T-helper 17 cell (primary cell): ENCODE measurements at regions not wholly inside any gene's neighbourhood (a gene's known extent, or its start where the extent isn't known, plus 50 kb on each side); places are given as distances from the start of the nearest gene placed in this dataset.

Source experiments
- ATAC-seq: fragments of 150-1000 bp; cut with Tn5 transposase; 2 replicates; pipeline ENCODE4 v1.10.0; 2021; ENCODE audit warnings: mild to moderate bottlenecking, moderate library complexity
- DNase-seq, 3 donors: peaks; one replicate each; pipeline versions ENCODE4 v3.0.0 to v3.0.0-alpha.2; 2020 to 2021
- H3K9me3 ChIP-seq: one replicate; pipeline ENCODE4 v1.7.0; 2013; ENCODE audit warnings: low read length, mild to moderate bottlenecking; ENCODE audit not compliant: control insufficient read depth, poor library complexity, severe bottlenecking
- H3K27ac Mint-ChIP-seq: one replicate; pipeline ENCODE4 v1.8.0; 2022; ENCODE audit warnings: mild to moderate bottlenecking, moderate library complexity, mixed read lengths
- H3K27me3 Mint-ChIP-seq: one replicate; pipeline ENCODE4 v1.8.0; 2022; ENCODE audit warnings: mixed read lengths
- H3K36me3 Mint-ChIP-seq: one replicate; pipeline ENCODE4 v1.8.0; 2022; ENCODE audit warnings: low read depth, mixed read lengths
- H3K4me1 Mint-ChIP-seq: one replicate; pipeline ENCODE4 v1.8.0; 2022; ENCODE audit warnings: mild to moderate bottlenecking, mixed read lengths
- H3K4me3 Mint-ChIP-seq: one replicate; pipeline ENCODE4 v1.8.0; 2022; ENCODE audit warnings: mild to moderate bottlenecking, moderate library complexity, mixed read lengths

GRCh38 chr5:74194196-74194595 lies 446.3 kb downstream of the ENC1 start:
- Mint-ChIP-seq H3K4me1 (no peaks in the 10 kb centered on the region), H3K4me3 (no peak overlapping the region), H3K27me3 (peaks cover 24% of the 10 kb centered on the region), H3K27ac (no peak overlapping the region), H3K36me3 (no peaks in the 10 kb centered on the region)
- ATAC-seq (no peak), DNase-seq (no peak)
- no peaks in the 10 kb centered on the region for H3K9me3 ChIP-seq

- ATAC-seq (no peak), DNase-seq (no peak)
- H3K9me3 ChIP-seq: no peaks in the 10 kb centered on the region
- H3K36me3 Mint-ChIP-seq: no peaks in the 10 kb centered on the region
- no peak overlapping the region for H3K4me3 Mint-ChIP-seq
- no peak overlapping the region for H3K27ac Mint-ChIP-seq
- H3K27me3 Mint-ChIP-seq: peaks cover 24% of the 10 kb centered on the region
- H3K4me1 Mint-ChIP-seq: no peaks in the 10 kb centered on the region
Measured at GRCh38 chr5:74192606-74193299, 447.8 kb downstream of the ENC1 start.

GRCh38 chr5:74188351-74189105 lies 452.0 kb downstream of the ENC1 start:
- Mint-ChIP-seq H3K4me1 (no peaks in the 10 kb centered on the region), H3K27ac (no peak overlapping the region), H3K4me3 (no peak overlapping the region), H3K36me3 (no peaks in the 10 kb centered on the region), H3K27me3 (peaks cover 34% of the 10 kb centered on the region)
- no peak for DNase-seq
- no peak for ATAC-seq
- H3K9me3 ChIP-seq: no peaks in the 10 kb centered on the region

GRCh38 chr5:74187757-74188156 lies 452.8 kb downstream of the ENC1 start:
- H3K27ac Mint-ChIP-seq: no peak overlapping the region
- no peak for ATAC-seq
- H3K4me3 Mint-ChIP-seq: no peak overlapping the region

GRCh38 chr5:74186356-74187315 lies 453.9 kb downstream of the ENC1 start:
- H3K9me3 ChIP-seq: no peaks in the 10 kb centered on the region
- ATAC-seq (no peak), DNase-seq (no peak)
- Mint-ChIP-seq H3K36me3 (no peaks in the 10 kb centered on the region), H3K27ac (no peak overlapping the region), H3K4me1 (no peaks in the 10 kb centered on the region), H3K4me3 (no peak overlapping the region), H3K27me3 (peaks cover 18% of the 10 kb centered on the region)

More at GRCh38 chr5:74187757-74188156, 452.8 kb downstream of the ENC1 start:
- no peaks in the 10 kb centered on the region for H3K4me1 Mint-ChIP-seq
- H3K27me3 Mint-ChIP-seq: peaks cover 29% of the 10 kb centered on the region
- no peaks in the 10 kb centered on the region for H3K36me3 Mint-ChIP-seq
- H3K9me3 ChIP-seq: no peaks in the 10 kb centered on the region
- DNase-seq: no peak

- no peak for ATAC-seq
- Mint-ChIP-seq H3K36me3 (no peaks in the 10 kb centered on the region), H3K4me1 (no peaks in the 10 kb centered on the region), H3K4me3 (no peak overlapping the region), H3K27me3 (peaks cover 17% of the 10 kb centered on the region), H3K27ac (no peak overlapping the region)
- DNase-seq: no peak
- H3K9me3 ChIP-seq: no peaks in the 10 kb centered on the region
Measured at GRCh38 chr5:74185599-74185998, 454.9 kb downstream of the ENC1 start.

- no peaks in the 10 kb centered on the region for H3K9me3 ChIP-seq
- H3K4me3 Mint-ChIP-seq: no peak overlapping the region
- no peaks in the 10 kb centered on the region for H3K4me1 Mint-ChIP-seq
- DNase-seq (no peak), ATAC-seq (no peak)
- H3K27me3 Mint-ChIP-seq: peaks cover 17% of the 10 kb centered on the region
- no peaks in the 10 kb centered on the region for H3K36me3 Mint-ChIP-seq
- no peak overlapping the region for H3K27ac Mint-ChIP-seq
Measured at GRCh38 chr5:74184649-74185048, 455.9 kb downstream of the ENC1 start.

GRCh38 chr5:74183041-74183440 lies 457.5 kb downstream of the ENC1 start:
- Mint-ChIP-seq H3K36me3 (no peaks in the 10 kb centered on the region), H3K4me1 (no peaks in the 10 kb centered on the region), H3K27me3 (peaks cover 23% of the 10 kb centered on the region), H3K27ac (no peak overlapping the region), H3K4me3 (no peak overlapping the region)
- DNase-seq (no peak), ATAC-seq (no peak)
- H3K9me3 ChIP-seq: no peaks in the 10 kb centered on the region

GRCh38 chr5:74182603-74183002 lies 457.9 kb downstream of the ENC1 start:
- no peaks in the 10 kb centered on the region for H3K4me1 Mint-ChIP-seq
- ATAC-seq (peak; percentile 20), DNase-seq (no peak)
- no peaks in the 10 kb centered on the region for H3K9me3 ChIP-seq
- peaks cover 23% of the 10 kb centered on the region for H3K27me3 Mint-ChIP-seq
- H3K4me3 Mint-ChIP-seq: no peak overlapping the region
- no peaks in the 10 kb centered on the region for H3K36me3 Mint-ChIP-seq
- H3K27ac Mint-ChIP-seq: no peak overlapping the region

GRCh38 chr5:74179701-74180100 lies 460.8 kb downstream of the ENC1 start:
- H3K27ac Mint-ChIP-seq: no peak overlapping the region

GRCh38 chr5:74179179-74179578 lies 461.3 kb downstream of the ENC1 start:
- H3K4me3 Mint-ChIP-seq: no peak overlapping the region
- ATAC-seq (no peak), DNase-seq (no peak)
- no peak overlapping the region for H3K27ac Mint-ChIP-seq
- H3K27me3 Mint-ChIP-seq: peaks cover 16% of the 10 kb centered on the region
- no peaks in the 10 kb centered on the region for H3K9me3 ChIP-seq
- no peaks in the 10 kb centered on the region for H3K4me1 Mint-ChIP-seq
- H3K36me3 Mint-ChIP-seq: no peaks in the 10 kb centered on the region

More at GRCh38 chr5:74179701-74180100, 460.8 kb downstream of the ENC1 start:
- Mint-ChIP-seq H3K4me3 (no peak overlapping the region), H3K27me3 (peaks cover 21% of the 10 kb centered on the region), H3K4me1 (no peaks in the 10 kb centered on the region), H3K36me3 (no peaks in the 10 kb centered on the region)
- DNase-seq (no peak), ATAC-seq (no peak)
- no peaks in the 10 kb centered on the region for H3K9me3 ChIP-seq

- no peak overlapping the region for H3K4me3 Mint-ChIP-seq
- H3K4me1 Mint-ChIP-seq: no peaks in the 10 kb centered on the region
- H3K9me3 ChIP-seq: no peaks in the 10 kb centered on the region
- peaks cover 15% of the 10 kb centered on the region for H3K27me3 Mint-ChIP-seq
- no peaks in the 10 kb centered on the region for H3K36me3 Mint-ChIP-seq
- no peak overlapping the region for H3K27ac Mint-ChIP-seq
- ATAC-seq (no peak), DNase-seq (no peak)
Measured at GRCh38 chr5:74177961-74178360, 462.6 kb downstream of the ENC1 start.

GRCh38 chr5:74174366-74174765 lies 466.2 kb downstream of the ENC1 start:
- H3K27ac Mint-ChIP-seq: no peak overlapping the region
- no peak overlapping the region for H3K4me3 Mint-ChIP-seq
- no peaks in the 10 kb centered on the region for H3K36me3 Mint-ChIP-seq
- peaks cover 13% of the 10 kb centered on the region for H3K27me3 Mint-ChIP-seq
- no peaks in the 10 kb centered on the region for H3K9me3 ChIP-seq
- H3K4me1 Mint-ChIP-seq: no peaks in the 10 kb centered on the region
- ATAC-seq: no peak
- no peak for DNase-seq
